CD4-positive, alpha-beta memory T cell (primary cell): ENCODE measurements at regions not wholly inside any gene's neighbourhood (a gene's known extent, or its start where the extent isn't known, plus 50 kb on each side); places are given as distances from the start of the nearest gene placed in this dataset.
A peak's percentile ranks its signal among the peaks of the same experiment; 100 is the strongest.

Experiments used
- CTCF ChIA-PET: fragments of 350-600 bp; sonication (Branson Sonifier 250); formaldehyde crosslinking; loops from one replicate; lab custom pipeline; 2021; ENCODE audit warnings: inconsistent platforms; ENCODE audit not compliant: partially characterized antibody; lab: Charles Lee
- POLR2A ChIA-PET: fragments of 350-600 bp; sonication (Branson Sonifier 250); formaldehyde crosslinking; loops from one replicate; lab custom pipeline; 2021; ENCODE audit not compliant: partially characterized antibody; lab: Charles Lee
- DNase-seq, 5 donors: peaks; one replicate each; pipeline versions ENCODE4 v3.0.0 to v3.0.0-alpha.2; 2020 to 2022; ENCODE audit warnings: mixed read lengths in 1 of 5
- H3K27ac ChIP-seq: one replicate; pipeline ENCODE4 v1.7.0; 2013; ENCODE audit warnings: low read depth, low read length
- H3K27me3 ChIP-seq: 2 replicates; pipeline ENCODE4 v1.7.0; 2013; ENCODE audit warnings: mild to moderate bottlenecking, low read length, moderate library complexity; ENCODE audit not compliant: insufficient read depth
- H3K36me3 ChIP-seq: 2 replicates; pipeline ENCODE4 v1.7.0; 2013; ENCODE audit warnings: mild to moderate bottlenecking, low read length, moderate library complexity; ENCODE audit not compliant: insufficient read depth
- H3K4me1 ChIP-seq: 2 replicates; pipeline ENCODE4 v1.7.0; 2013; ENCODE audit warnings: mild to moderate bottlenecking, low read length, moderate library complexity; ENCODE audit not compliant: insufficient read depth
- H3K4me3 ChIP-seq, 2 donors: one replicate each; pipeline ENCODE4 v1.7.0; 2013; ENCODE audit warnings: low read length in 2 of 2, mild to moderate bottlenecking in 1 of 2
- H3K9me3 ChIP-seq, 2 donors: one replicate each; pipeline ENCODE4 v1.7.0; 2013; ENCODE audit warnings: low read length in 2 of 2, control low read depth in 1 of 2; ENCODE audit not compliant: control insufficient read depth in 1 of 2
- H3K27ac Mint-ChIP-seq, 7 donors: one replicate each; pipeline ENCODE4 v1.8.0; 2020 to 2021; ENCODE audit warnings: mixed read lengths in 7 of 7, mild to moderate bottlenecking in 6 of 7, inconsistent platforms in 3 of 7, moderate library complexity in 3 of 7
- H3K27me3 Mint-ChIP-seq, 2 donors: one replicate each; pipeline ENCODE4 v1.8.0; 2020 to 2021; ENCODE audit warnings: mixed read lengths in 2 of 2
- H3K36me3 Mint-ChIP-seq, 2 donors: one replicate each; pipeline ENCODE4 v1.8.0; 2020 to 2021; ENCODE audit warnings: mixed read lengths in 2 of 2, inconsistent platforms in 1 of 2, mild to moderate bottlenecking in 1 of 2
- H3K4me1 Mint-ChIP-seq, 4 donors: one replicate each; pipeline ENCODE4 v1.8.0; 2020 to 2021; ENCODE audit warnings: mixed read lengths in 4 of 4, mild to moderate bottlenecking in 1 of 4
- H3K4me3 Mint-ChIP-seq, 8 donors: one replicate each; pipeline ENCODE4 v1.8.0; 2020 to 2021; ENCODE audit warnings: mixed read lengths in 8 of 8, mild to moderate bottlenecking in 7 of 8, moderate library complexity in 6 of 8, inconsistent platforms in 3 of 8
- H3K9me3 Mint-ChIP-seq, 8 donors: one replicate each; pipeline ENCODE4 v1.8.0; 2020 to 2021; ENCODE audit warnings: mixed read lengths in 8 of 8, mild to moderate bottlenecking in 5 of 8, inconsistent platforms in 3 of 8, moderate library complexity in 1 of 8
- intact Hi-C: fragments of 100-400 bp; cut with micrococcal nuclease; formaldehyde crosslinking; loops from one replicate; pipeline ENCODE4 v1.15.1; 2023

DNA sequence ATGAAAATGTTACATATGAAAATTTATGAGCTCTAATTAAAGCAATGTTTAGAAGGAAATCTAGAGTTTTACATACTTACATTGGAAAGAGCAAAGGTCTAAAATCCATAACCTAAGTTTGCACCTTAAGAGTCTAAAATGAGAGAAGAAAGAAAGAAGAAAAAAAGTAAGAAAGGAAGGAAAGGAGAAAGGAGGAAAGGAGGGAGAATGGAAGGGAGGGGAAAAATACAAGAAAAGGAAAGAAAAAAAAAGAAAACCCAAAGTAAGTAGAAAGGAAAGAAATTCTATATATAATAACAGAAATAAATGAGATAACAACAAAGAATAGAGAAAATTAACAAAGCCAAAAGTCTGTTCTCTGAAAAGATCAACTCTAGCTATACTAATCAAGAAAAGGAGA, 122.6 kb downstream of the BCL2L11 start:
- DNase-seq, result no peak
- H3K27ac Mint-ChIP-seq, result no peak overlapping the region

GRCh38 chr2:111244864-111245263, 124.2 kb downstream of the BCL2L11 start:
- Mint-ChIP-seq H3K27ac (no peak overlapping the region), H3K4me3 (no peak overlapping the region), H3K36me3 (no peaks in the 10 kb centered on the region), H3K27me3 (no peaks in the 10 kb centered on the region), H3K9me3 (no peaks in the 10 kb centered on the region), H3K4me1 (no peaks in the 10 kb centered on the region)
- CTCF ChIA-PET, result no interaction called here
- Histone ChIP-seq H3K9me3 (no peaks in the 10 kb centered on the region), H3K4me1 (no peaks in the 10 kb centered on the region), H3K27ac (no peak overlapping the region), H3K4me3 (no peak overlapping the region), H3K27me3 (no peaks in the 10 kb centered on the region), H3K36me3 (no peaks in the 10 kb centered on the region)
- DNase-seq, result no peak
- POLR2A ChIA-PET, result no interaction called here
- intact Hi-C loops, result no loop called here

More for the DNA sequence above, 122.6 kb downstream of the BCL2L11 start:
- intact Hi-C loops, result no loop called here
- Histone ChIP-seq H3K9me3 (no peaks in the 10 kb centered on the region), H3K27ac (no peak overlapping the region), H3K4me3 (no peak overlapping the region), H3K36me3 (no peaks in the 10 kb centered on the region), H3K4me1 (no peaks in the 10 kb centered on the region), H3K27me3 (no peaks in the 10 kb centered on the region)
- POLR2A ChIA-PET, result no interaction called here
- CTCF ChIA-PET, result no interaction called here
- no peak overlapping the region for H3K4me3 Mint-ChIP-seq
- no peaks in the 10 kb centered on the region for H3K9me3 Mint-ChIP-seq
- no peaks in the 10 kb centered on the region for H3K27me3 Mint-ChIP-seq
- H3K36me3 Mint-ChIP-seq, result no peaks in the 10 kb centered on the region
- no peaks in the 10 kb centered on the region for H3K4me1 Mint-ChIP-seq

- no peak overlapping the region for H3K4me3 ChIP-seq
- CTCF ChIA-PET, result no interaction called here
- H3K27ac Mint-ChIP-seq, result no peak overlapping the region
- intact Hi-C loops, result no loop called here
- H3K27me3 ChIP-seq, result no peaks in the 10 kb centered on the region
- POLR2A ChIA-PET, result no interaction called here
- H3K4me1 Mint-ChIP-seq, result no peaks in the 10 kb centered on the region
- H3K27me3 Mint-ChIP-seq, result no peaks in the 10 kb centered on the region
- DNase-seq, result no peak
- H3K9me3 ChIP-seq, result no peaks in the 10 kb centered on the region
- peaks cover 0 to 4% of the 10 kb centered on the region in 2 donors for H3K36me3 Mint-ChIP-seq
- no peak overlapping the region for H3K4me3 Mint-ChIP-seq
- H3K9me3 Mint-ChIP-seq, result peaks cover 0 to 4% (median 0%) of the 10 kb centered on the region in 8 donors
- H3K4me1 ChIP-seq, result no peaks in the 10 kb centered on the region
- no peaks in the 10 kb centered on the region for H3K36me3 ChIP-seq
- H3K27ac ChIP-seq, result no peak overlapping the region
Measured at GRCh38 chr2:111246620-111247061, 125.9 kb downstream of the BCL2L11 start.

DNA sequence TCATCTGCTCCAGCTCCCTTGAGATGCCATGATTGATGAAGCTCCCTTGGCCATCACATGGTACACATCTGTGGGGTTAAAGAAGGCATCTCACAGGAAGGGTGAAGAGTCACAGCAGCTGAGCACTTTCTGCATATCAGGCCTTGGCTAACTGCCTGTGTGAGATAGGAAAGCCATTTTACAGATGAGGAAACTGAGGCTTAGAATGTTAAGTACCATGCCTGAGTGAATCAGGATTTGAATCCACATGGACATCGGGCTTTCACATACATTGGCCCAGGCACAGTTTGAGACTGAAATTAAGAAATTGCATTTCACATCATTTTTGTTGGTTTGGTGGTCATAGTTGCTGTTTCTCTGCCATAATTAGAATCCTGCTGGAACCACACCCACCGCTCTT, 126.8 kb downstream of the BCL2L11 start:
- Mint-ChIP-seq H3K9me3 (peaks cover 0 to 7% (median 0%) of the 10 kb centered on the region in 8 donors), H3K4me1 (no peaks in the 10 kb centered on the region), H3K27ac (no peak overlapping the region), H3K4me3 (no peak overlapping the region), H3K36me3 (peaks cover 0 to 8% of the 10 kb centered on the region in 2 donors), H3K27me3 (no peaks in the 10 kb centered on the region)
- CTCF ChIA-PET, result no interaction called here
- H3K9me3 ChIP-seq, result no peaks in the 10 kb centered on the region
- H3K4me3 ChIP-seq, result no peak overlapping the region
- no peaks in the 10 kb centered on the region for H3K27me3 ChIP-seq
- intact Hi-C loops, result no loop called here
- no peak overlapping the region for H3K27ac ChIP-seq
- no peaks in the 10 kb centered on the region for H3K36me3 ChIP-seq
- H3K4me1 ChIP-seq, result no peaks in the 10 kb centered on the region
- POLR2A ChIA-PET, result no interaction called here
- DNase-seq, result no peak

GRCh38 chr2:111249806-111250205, 129.1 kb downstream of the BCL2L11 start:
- Mint-ChIP-seq H3K27me3 (no peaks in the 10 kb centered on the region), H3K9me3 (peaks cover 0 to 7% (median 0%) of the 10 kb centered on the region in 8 donors), H3K4me3 (no peak overlapping the region), H3K27ac (no peak overlapping the region), H3K36me3 (peaks cover 0 to 8% of the 10 kb centered on the region in 2 donors), H3K4me1 (no peaks in the 10 kb centered on the region)
- Histone ChIP-seq H3K4me3 (no peak overlapping the region), H3K27ac (no peak overlapping the region), H3K9me3 (no peaks in the 10 kb centered on the region), H3K36me3 (no peaks in the 10 kb centered on the region), H3K4me1 (no peaks in the 10 kb centered on the region), H3K27me3 (no peaks in the 10 kb centered on the region)
- no peak for DNase-seq
- CTCF ChIA-PET, result no interaction called here
- POLR2A ChIA-PET, result no interaction called here
- intact Hi-C loops, result no loop called here

DNA sequence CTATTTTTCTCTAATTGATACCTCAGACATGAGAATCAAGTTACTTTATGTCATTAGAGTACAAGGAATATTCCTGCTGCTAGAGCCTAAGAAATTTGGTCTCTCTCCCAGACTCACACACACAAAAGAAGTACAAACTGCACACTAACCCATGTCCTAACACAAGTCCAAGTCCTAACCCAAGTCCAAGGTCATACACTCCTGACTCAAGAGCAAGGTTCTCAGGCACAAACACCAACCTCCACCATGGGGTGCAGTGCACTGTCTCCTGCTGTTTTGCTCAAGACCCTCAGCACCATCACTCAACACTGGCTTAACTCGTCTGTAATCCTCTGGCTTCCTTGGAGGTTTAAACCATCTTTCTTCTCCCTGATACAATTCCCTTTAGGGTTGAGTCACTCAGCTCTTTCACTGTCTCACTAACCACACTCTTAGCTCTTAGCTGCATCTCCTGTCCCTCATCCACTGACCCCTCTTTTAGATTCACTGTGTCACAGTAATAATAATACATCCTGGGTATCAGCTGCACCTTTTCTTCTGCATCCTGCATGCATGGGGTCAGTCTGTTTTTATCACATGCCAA, 129.8 kb downstream of the BCL2L11 start:
- H3K36me3 Mint-ChIP-seq, result peaks cover 0 to 8% of the 10 kb centered on the region in 2 donors
- no peaks in the 10 kb centered on the region for H3K9me3 ChIP-seq
- no peaks in the 10 kb centered on the region for H3K27me3 Mint-ChIP-seq
- CTCF ChIA-PET, result no interaction called here
- no peaks in the 10 kb centered on the region for H3K4me1 Mint-ChIP-seq
- no peak overlapping the region for H3K27ac ChIP-seq
- no peak overlapping the region for H3K4me3 ChIP-seq
- peaks cover 0 to 7% (median 0%) of the 10 kb centered on the region in 8 donors for H3K9me3 Mint-ChIP-seq
- intact Hi-C loops, result no loop called here
- H3K4me1 ChIP-seq, result no peaks in the 10 kb centered on the region
- H3K27me3 ChIP-seq, result no peaks in the 10 kb centered on the region
- H3K36me3 ChIP-seq, result no peaks in the 10 kb centered on the region
- DNase-seq, result no peak
- no peak overlapping the region for H3K27ac Mint-ChIP-seq
- POLR2A ChIA-PET, result no interaction called here
- H3K4me3 Mint-ChIP-seq, result no peak overlapping the region

DNA sequence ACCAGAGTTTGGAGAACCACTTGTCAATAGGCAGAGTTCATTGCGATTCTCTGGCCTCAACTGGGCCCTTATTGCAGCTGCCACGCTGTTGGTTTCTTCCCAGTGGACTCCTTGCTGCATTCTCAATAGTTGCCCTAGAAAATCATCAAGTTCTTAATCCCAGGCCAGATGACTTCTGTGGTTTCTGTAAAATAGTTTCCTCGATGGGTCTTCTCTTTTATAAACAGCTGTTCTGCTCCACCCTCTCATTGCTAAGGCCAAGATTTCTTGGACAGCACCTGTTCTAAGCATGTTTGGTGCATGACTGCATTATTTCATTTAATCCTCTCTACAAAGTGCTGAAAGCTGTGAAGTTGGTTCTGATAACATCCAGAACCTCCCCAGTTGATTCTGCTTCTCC, 131.0 kb downstream of the BCL2L11 start:
- no peaks in the 10 kb centered on the region for H3K9me3 ChIP-seq
- DNase-seq, result no peak
- no peaks in the 10 kb centered on the region for H3K27me3 ChIP-seq
- Mint-ChIP-seq H3K4me3 (no peak overlapping the region), H3K9me3 (peaks cover 0 to 7% (median 0%) of the 10 kb centered on the region in 8 donors), H3K36me3 (peaks cover 0 to 8% of the 10 kb centered on the region in 2 donors), H3K27ac (peak overlapping the region in 1 of 7 donors; percentile 22), H3K4me1 (no peaks in the 10 kb centered on the region), H3K27me3 (no peaks in the 10 kb centered on the region)
- H3K4me1 ChIP-seq, result no peaks in the 10 kb centered on the region
- no peaks in the 10 kb centered on the region for H3K36me3 ChIP-seq
- H3K27ac ChIP-seq, result no peak overlapping the region
- H3K4me3 ChIP-seq, result no peak overlapping the region
- ChIA-PET POLR2A (no interaction called here), CTCF (no interaction called here)
- intact Hi-C loops, result no loop called here
